SU-DHL-6 (cell line): ENCODE measurements at regions not wholly inside any gene's neighbourhood (a gene's known extent, or its start where the extent isn't known, plus 50 kb on each side); places are given as distances from the start of the nearest gene placed in this dataset.

ENCODE experiments used
- EZH2phosphoT487 ChIP-seq: fragments of 200-600 bp; sonication (generic), shearing (Covaris generic); conservative IDR thresholded peaks from 2 replicates; pipeline ENCODE4 v1.6.1; 2018; ENCODE audit warnings: mild to moderate bottlenecking, antibody characterized with exemption, low read length, moderate library complexity, mixed read lengths
- TF ChIP-seq, protein P1 (sequence below): fragments of 200-600 bp; sonication (generic); IDR thresholded peaks from one replicate; pipeline ENCODE4 v1.5.1; 2017; ENCODE audit warnings: antibody characterized with exemption, mild to moderate bottlenecking, low read length, moderate library complexity; ENCODE audit not compliant: insufficient read depth, poor library complexity, severe bottlenecking

DNA sequence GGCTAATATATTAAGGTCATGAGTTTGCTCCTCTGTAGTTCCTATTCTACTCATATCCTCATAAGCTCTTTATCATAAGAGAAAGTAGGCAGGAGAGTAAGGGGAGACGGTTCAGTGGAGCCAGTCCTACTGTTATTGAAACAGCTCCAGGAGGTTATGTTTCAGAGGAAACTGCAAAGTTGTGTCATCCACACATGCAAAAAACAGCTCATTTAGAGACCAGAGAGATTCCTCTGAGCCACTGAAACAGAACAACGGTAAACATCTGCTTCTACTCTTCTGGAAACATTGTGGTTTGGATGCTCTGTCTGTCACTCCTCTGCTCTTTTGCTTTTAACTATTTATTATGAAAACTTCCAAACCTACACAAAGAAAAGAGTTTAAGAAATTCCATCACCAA lies 66.3 kb upstream of the PPP2R5A start:
- TF ChIP-seq, protein P1, sequence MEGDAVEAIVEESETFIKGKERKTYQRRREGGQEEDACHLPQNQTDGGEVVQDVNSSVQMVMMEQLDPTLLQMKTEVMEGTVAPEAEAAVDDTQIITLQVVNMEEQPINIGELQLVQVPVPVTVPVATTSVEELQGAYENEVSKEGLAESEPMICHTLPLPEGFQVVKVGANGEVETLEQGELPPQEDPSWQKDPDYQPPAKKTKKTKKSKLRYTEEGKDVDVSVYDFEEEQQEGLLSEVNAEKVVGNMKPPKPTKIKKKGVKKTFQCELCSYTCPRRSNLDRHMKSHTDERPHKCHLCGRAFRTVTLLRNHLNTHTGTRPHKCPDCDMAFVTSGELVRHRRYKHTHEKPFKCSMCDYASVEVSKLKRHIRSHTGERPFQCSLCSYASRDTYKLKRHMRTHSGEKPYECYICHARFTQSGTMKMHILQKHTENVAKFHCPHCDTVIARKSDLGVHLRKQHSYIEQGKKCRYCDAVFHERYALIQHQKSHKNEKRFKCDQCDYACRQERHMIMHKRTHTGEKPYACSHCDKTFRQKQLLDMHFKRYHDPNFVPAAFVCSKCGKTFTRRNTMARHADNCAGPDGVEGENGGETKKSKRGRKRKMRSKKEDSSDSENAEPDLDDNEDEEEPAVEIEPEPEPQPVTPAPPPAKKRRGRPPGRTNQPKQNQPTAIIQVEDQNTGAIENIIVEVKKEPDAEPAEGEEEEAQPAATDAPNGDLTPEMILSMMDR = no peak
- no peak for TF ChIP-seq EZH2phosphoT487
